HG03064 (cell line): ENCODE measurements at regions not wholly inside any gene's neighbourhood (a gene's known extent, or its start where the extent isn't known, plus 50 kb on each side); places are given as distances from the start of the nearest gene placed in this dataset.

Source experiments
- ATAC-seq: cut with Tn5 transposase; IDR thresholded peaks from one replicate; pipeline ENCODE4 v1.9.1; 2021; ENCODE audit warnings: low read depth; ENCODE audit not compliant: unreplicated experiment

DNA sequence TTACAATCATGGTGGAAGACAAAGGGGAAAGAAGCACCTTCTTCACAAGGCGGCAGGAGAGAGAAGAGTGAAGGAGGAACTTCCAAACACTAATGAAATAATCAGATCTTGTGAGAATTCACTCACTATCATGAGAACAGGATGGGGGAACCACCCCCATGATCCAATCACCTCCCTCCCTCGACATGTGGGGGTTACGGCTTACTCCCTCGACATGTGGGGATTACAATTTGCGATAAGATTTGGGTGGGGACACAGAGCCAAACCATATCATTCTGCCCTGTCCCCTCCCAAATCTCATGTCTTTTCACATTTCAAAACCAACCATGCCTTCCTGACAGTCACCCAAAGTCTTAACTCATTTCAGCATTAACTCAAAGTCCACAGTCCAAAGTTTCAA, 88.7 kb upstream of the PGRMC2 start:
- no peak for ATAC-seq

DNA sequence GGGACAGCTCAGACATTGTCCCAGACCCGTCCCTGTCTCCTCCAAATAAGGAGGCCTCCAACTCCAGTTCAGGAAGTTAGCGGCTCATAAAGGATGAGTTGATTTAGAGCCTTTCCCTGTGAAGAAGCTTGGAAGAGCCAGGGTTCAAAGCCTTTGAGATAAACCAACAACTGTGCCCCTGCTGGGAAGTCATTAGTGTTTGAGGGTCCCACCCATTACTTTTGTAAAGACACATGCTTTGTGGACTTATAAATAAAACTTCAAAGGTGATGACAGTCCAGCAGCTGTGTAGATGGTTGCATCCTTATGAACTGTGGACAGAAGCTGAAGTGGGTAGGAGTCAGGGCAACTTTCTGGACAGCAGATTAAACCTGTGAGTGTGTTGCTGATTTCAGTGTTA, 86.0 kb upstream of the PGRMC2 start:
- no peak for ATAC-seq

DNA sequence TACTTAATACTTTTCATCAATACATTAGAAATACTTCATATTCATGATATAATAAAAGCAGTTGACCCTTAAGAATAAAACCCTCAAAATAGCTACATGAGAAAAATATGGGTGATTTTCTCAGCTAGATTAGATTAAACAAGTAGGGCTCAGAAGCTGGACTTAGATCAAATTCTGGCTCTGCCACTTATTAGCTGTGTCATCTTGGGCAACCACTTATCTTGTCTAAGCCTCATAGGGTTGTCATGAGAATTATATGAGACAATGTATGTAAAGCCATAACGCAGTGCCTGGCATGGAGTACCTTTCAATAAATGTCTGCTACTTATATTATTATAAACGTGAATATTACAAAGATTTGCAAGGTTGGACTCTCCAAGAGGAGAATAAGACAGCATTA, 84.3 kb upstream of the PGRMC2 start:
- no peak for ATAC-seq

DNA sequence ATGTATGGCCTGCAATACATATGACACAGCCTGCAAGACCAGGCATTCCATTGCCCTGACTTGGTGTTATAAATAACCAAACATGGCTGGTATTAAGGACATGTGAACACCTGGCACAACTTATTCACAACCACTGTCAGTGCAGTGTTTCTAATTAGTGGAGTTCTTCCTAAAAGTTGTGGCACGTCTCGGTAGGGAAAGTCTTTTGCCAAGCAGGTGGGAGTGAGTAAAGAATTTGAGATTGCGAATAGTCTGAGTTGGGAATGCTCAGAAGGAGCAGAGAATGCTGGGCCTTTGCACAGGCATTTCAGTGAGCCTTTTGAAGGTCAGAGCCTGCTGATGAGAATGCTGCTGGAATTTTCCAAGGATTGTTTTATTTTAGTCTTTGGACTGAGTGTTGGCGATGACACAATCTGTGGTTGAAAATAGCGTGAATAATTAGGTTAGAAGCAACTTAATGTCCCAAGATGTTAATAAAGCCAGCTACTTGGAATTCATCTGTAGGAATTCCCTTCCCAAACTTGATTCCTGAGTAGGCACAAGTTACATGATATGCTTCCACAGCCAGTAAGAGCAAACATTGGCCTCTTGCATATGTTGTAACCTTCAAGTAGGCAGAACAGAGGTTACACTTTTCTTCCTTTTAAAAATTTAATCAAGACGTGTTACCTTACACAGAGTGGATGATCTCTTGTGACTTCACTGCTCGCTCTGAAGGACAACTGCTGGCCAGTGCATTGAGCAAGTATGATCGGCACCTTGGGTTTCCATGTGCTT, 83.6 kb upstream of the PGRMC2 start:
- no peak for ATAC-seq

DNA sequence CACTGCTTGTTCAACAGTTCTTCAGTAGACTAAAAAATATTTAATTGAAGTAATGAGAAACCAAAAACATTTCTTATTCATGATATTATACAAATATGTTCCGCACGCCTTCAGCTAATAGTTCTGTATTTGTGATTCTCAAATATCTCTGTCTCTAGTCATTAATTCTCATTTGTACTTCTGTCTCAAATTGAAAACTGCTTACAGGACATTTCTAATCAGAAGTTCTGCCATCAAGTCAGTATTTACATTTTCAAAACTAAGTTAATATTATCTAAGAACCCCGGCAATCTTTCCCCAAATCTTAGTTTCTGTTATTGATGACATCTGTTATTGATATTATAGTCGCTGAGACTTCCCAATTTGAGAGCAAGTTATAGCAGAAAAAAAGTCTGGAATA, 78.6 kb upstream of the PGRMC2 start:
- no peak for ATAC-seq

DNA sequence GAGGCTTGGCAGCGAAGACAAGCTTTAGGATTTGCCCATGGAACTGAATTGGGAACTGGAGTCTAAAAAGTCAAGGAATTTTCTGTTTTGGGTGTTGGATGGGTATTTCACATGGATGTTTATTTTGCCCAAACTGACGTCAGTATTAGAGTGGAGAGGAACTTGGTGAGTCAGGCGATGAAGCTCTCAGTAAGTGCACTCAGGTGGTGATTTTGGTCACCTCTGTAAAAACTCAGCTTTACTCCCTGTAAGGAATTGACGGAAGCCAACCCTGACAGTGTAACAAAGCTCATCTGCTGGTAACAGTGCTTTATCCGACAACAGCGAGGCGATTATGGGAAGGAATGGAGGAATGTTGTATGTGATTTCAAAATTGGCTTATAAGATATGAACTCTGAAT, 77.0 kb upstream of the PGRMC2 start:
- no peak for ATAC-seq

DNA sequence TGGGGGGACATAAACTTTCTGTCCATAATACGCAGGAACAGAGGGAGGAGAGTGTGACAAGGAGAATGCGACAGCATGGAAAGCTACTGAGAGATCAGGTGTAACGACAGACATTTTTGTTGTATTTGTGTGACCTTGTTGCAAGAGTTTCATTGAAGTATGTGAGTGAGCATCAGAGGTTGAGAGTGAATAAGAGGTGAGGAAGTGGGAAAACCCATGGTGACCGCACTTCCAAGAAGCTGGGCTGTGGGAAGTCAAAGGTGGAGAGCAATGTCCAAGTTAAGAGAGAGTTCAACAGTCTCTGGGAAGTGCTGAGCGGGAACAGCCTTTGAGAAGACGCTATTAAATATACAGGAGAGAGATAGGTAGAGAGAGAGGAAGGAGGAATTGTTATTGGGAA, 76.4 kb upstream of the PGRMC2 start:
- ATAC-seq = no peak

DNA sequence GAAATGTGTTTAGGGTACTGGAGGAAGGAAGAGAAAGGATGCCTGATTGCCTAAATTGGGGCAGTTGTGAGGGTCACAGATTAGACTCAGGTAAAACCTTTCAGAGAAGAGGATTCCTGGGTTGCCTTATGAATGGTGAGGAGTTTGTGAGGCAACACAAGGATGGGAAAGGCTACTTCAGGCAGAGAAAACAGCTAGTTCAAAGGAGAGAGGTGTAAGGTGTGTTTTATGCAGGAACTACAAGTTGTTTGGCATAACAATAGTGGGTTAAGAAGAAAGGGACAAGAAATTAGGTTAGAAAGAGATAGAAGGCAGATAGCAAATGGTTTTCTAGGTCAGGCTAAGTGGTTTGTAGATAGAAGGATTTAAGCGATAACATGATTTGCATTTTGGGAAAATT, 75.1 kb upstream of the PGRMC2 start:
- no peak for ATAC-seq

DNA sequence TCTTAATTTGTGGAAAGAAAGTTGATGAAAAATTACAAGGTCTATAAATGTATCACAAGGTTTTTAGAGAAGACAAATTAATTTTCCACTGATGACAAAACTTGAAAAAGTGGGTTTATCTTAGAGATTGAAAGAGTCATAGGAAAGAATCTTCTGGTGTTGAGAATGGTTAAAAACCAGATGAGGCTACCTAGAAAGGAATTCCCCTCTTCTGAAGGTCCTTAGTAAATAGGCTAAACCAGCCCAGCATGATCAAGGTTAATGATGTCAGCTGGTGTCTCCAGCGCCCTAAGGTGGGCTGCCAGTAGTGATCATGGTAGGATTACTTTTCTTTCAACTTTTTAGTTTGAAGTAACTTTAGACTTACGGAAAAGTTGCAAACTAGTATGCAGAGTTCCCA, 71.8 kb upstream of the PGRMC2 start:
- ATAC-seq = no peak

DNA sequence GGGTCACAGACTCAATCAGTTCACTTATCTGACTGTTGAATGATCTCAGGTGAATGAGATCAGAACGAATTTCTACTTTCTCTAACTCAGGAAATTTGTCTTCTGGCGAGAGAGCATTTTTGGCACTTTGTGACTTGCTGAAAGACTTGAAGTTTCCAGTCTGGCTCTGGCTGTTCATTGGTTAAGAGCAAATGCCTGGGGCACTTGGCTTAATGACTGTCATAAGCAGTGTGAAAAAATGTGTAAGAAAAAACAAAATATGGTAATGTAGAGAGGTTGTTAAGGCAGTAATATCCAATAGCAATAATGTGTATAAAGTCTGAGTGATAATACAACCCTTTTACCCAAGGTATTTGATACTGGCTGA, 71.3 kb upstream of the PGRMC2 start:
- no peak for ATAC-seq

DNA sequence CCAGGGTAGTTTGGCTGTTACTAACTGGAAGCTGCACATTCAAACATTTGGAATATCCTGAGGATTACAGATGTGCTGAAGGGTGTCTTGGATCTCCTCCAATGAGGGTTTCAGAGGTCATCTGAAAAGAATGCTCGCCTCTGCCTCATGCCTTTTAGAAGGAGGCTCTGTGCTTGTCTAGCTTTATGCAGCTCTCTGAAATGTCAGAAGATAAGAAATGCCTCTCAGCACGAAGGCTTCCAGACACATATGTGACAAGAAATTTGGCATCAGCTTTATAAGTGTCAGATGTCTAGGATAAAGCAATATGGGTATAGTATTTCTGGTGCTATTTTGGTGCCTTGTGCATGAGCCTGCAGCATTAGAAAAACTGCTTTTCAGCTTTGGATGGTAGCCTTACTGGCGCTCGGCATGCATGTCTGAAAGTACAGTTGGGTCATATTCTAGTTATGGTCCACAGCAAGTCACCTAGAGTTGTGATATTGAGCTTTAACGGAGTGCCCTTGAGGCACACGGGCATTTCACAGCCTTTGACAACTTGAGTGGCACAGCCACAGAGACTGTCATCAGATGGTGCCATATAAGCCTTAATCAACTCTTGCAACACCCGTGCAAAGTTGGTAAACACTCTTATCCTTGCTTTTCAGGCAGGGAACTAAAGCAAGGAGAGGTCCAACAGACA, 70.8 kb upstream of the PGRMC2 start:
- no peak for ATAC-seq

DNA sequence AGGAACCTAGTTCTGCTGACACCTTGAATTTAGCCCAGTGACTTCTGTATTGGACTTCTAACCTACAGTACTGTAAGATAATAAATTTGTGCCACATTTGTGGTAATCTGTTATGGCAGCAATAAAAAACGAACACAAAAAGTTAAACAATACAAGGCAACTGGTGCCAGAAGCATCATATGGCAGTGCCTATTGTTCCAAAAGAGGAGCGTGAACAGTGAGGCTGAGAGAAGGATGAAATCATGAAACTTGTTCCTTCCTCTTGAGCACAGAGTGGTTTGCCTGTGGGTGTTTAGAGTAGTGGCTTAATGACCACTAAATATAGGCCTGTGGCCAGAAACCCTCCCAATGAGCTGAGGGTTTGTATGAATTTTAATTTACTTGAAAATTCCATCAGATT, 69.7 kb upstream of the PGRMC2 start:
- no peak for ATAC-seq

DNA sequence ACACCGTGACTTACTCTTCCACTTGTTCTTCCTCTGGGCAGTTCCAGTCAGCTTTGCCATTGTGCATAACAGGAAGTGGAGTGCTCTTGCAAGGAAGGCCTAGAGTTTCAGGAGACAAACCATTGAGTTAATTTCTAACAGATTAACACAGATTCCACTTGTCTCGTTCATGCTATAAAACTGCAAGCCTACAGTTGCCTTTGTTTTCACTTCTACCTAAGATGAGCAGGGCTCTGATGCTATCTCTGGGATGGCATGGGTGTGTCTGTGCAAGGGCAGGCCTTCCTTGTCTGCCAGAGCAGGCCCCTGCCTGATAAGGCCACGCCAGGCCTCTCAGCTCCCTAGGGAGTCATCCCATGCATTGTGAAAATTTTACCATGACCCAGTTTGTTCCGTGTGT, 67.7 kb upstream of the PGRMC2 start:
- no peak for ATAC-seq

DNA sequence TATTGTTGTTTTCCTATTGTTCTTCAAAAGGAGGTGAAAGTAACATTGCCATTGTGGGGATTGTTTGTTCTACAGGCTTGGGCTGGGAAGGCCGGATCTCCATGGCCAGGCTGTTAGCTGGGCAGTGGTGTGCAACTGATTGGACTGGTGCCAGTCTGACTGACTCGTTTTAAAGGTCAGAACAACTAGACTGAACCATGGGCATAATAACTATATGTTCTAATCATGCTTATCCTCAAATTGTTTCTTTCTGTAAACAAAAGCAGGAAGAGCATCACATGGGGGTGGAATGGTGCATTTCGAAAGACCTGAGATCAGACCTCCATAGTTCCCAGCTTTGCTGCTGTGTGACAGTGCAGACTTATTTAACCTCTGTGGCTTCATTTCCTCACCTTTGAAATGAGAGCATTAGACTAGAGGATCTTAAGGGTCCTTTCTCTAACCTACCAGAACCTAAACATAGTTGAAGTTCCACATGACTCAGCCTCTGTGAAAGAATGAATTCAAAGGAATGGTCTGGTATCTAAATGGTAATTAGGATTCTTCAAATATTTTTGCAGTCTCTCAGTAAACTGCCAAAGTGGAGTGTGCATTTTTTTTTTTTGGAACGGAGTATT, 66.7 kb upstream of the PGRMC2 start:
- ATAC-seq = no peak

DNA sequence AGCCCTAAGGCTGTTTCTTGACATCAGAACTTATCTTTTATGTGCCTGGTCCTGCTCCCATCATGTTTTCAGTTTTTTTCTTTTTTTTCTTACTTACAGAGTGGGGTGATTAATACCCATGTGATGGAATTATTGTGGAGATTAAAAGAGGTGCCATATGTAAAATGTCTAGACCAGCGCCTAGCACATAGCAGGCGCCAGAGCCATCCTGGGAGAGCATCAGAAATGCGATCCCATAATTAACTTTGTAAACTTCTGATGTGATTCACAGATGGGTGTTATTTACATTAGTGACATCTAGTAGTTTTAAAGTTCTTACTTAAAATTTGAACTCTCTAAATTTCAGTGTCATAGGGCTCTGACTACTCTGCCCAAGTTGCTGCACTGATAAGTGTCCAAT, 66.2 kb upstream of the PGRMC2 start:
- ATAC-seq = no peak

DNA sequence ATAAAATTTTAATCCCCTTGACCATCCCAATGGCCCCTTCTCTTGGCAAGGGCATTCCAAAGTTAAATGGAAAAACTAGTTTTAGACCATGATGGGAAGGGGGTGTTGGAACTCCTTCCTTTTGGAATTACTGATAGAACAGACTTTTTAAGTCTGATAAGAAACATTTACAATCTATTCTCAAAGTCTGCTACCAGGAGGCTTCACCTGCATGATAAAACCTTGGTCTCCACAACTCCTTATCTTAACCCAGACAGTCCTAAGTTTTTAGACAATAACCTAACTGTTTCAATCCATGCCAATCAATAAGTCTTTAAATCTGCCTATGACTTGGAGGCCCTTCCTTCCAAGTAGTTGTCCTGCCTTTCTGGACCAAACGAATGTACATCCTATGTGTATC, 63.9 kb upstream of the PGRMC2 start:
- ATAC-seq = no peak

DNA sequence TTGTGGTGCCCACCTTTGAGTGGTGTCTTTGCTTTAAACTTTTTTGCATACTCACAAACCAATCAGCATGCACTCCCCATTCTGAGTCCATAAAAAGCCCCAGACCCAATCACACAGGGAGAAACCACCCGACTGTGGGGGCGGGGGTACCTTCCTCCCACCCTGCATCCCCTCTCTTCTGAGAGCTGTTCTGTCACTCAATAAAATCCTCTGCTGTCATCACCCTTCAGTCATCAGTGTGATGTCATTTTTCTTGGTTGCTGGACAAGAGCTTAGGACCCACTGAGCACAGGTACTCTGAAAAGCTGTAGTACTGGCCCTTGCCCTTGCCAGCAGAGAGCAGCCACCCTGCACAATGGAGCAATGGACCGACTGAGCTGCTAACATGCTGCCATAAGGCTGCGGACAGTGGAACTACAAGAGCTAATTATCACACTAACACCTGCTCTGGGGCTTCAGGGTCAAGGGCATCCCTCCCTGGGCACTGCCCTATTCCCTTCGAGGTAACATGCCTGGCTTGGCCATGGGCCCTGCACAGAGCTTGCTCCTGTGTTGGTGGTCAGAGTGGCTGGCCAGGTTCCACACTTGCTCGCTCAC, 62.9 kb upstream of the PGRMC2 start:
- no peak for ATAC-seq

DNA sequence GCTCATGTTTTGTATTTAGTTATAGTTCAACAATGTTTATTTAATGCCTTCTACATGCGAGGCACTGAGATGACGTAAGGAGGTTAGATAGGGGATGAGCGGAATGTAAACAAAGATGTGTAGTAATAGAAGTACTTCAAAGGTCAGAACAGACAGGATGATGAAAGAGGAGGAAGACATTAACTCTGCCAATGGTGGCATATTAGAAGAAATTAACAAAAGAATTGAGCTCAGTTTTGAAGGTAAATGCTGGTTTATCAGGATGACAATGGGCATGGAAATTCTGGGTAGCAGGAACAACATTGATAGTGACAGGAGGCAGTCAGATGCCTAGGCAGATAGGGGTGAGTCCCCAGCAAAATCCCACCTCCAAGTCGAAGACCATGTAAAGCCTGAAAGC, 62.3 kb upstream of the PGRMC2 start:
- ATAC-seq = no peak

DNA sequence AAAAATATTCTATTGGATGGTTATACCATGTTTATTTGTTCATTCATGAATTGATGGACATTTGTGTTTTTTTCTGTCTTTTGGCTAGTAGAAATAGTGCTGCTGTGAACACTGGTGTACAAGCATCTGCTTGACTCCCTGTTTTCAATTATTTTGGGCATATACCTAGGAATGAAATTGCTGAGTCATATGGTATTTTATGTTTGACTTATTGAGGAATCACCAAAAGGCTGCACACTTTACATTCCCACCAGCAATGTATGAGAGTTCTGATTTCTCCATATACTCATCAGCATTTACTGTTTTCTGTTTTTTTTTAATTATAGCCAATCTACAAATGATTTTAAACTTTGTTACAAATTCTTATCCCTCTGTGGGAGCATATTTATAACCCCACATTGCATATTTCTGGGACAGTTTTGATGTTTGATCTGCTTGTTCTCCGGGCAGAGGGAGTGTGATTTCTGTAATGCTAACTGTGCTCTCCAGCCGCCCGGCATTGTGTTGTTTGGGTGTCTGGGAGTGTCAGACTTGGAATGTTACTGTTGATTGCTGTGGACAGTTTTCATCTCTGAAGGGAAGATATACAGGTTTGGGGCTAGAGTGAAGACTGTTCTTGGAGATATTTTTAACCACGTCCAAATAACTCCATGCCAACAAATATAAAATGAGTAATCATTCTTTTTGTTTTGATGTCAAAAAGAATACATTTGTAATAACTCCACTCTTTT, 60.5 kb upstream of the PGRMC2 start:
- no peak for ATAC-seq

DNA sequence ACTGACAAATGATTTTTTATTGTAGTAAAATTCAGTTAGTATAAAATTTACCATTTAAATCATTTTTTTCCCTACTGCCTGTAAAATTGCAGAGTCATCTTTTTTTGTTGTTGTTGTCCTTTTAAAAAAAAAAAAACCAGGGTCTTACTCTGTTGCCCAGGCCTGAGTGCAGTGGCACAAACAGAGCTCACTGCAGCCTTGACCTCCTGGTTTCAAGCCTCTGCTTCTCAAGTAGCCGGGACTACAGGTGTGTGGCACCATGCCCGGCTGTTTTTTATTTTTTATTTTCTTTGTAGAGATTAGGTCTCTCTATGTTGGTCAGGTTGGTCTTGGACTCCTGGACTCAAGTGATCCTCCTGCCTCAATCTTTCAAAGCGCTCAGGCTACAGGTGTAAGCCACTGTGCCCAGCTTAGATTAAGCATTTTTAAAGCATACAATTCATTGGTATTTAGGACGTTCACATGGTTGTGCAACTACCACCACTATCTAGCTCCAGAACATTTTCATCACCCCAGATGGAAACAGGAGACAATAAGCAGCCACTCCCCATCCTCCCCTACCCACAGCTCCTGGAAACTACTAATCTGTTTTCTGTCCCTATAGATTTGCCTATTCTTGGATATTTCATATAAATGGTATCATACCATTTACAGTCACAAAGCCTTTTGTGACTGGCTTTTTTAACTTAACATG, 59.7 kb upstream of the PGRMC2 start:
- no peak for ATAC-seq
